Activated CD4-positive, alpha-beta T cell treated with anti-CD3 and anti-CD28 coated beads for 4 hours (primary cell): ENCODE measurements at regions not wholly inside any gene's neighbourhood (a gene's known extent, or its start where the extent isn't known, plus 50 kb on each side); places are given as distances from the start of the nearest gene placed in this dataset.

Experiments
- DNase-seq, 2 donors: peaks; one replicate each; pipeline ENCODE4 v3.0.0-alpha.2; 2020

- DNase-seq, result no peak
These were observed 648.5 kb downstream of the BRD1 start for GRCh38 chr22:49179175-49179574.

GRCh38 chr22:49178246-49179005, 649.2 kb downstream of the BRD1 start:
- DNase-seq, result no peak

- no peak for DNase-seq
These were observed 650.0 kb downstream of the BRD1 start for GRCh38 chr22:49177666-49178065.

GRCh38 chr22:49176956-49177355, 650.7 kb downstream of the BRD1 start:
- DNase-seq, result no peak

- DNase-seq, result no peak
These were observed 657.6 kb downstream of the BRD1 start for GRCh38 chr22:49170053-49170452.

GRCh38 chr22:49169074-49169744, 658.5 kb downstream of the BRD1 start:
- no peak for DNase-seq

GRCh38 chr22:49168219-49168813, 659.4 kb downstream of the BRD1 start:
- DNase-seq, result no peak

- no peak for DNase-seq
These were observed 660.9 kb downstream of the BRD1 start for GRCh38 chr22:49166746-49167145.

- DNase-seq, result no peak
These were observed 661.5 kb downstream of the BRD1 start for GRCh38 chr22:49166211-49166610.

GRCh38 chr22:49164773-49165320, 662.8 kb downstream of the BRD1 start:
- DNase-seq, result no peak

GRCh38 chr22:49163960-49164690, 663.5 kb downstream of the BRD1 start:
- no peak for DNase-seq

GRCh38 chr22:49163258-49163959, 664.3 kb downstream of the BRD1 start:
- DNase-seq, result no peak

GRCh38 chr22:49162841-49163240, 664.8 kb downstream of the BRD1 start:
- DNase-seq, result no peak

- no peak for DNase-seq
These were observed 666.4 kb downstream of the BRD1 start for GRCh38 chr22:49161002-49161850.

- no peak for DNase-seq
These were observed 667.2 kb downstream of the BRD1 start for GRCh38 chr22:49160261-49161001.

GRCh38 chr22:49159711-49160110, 668.0 kb downstream of the BRD1 start:
- DNase-seq, result no peak

- DNase-seq, result no peak
These were observed 668.7 kb downstream of the BRD1 start for GRCh38 chr22:49158741-49159564.

GRCh38 chr22:49157529-49158339, 669.9 kb downstream of the BRD1 start:
- DNase-seq, result no peak
